ENCODE measurements at regions not wholly inside any gene's neighbourhood (a gene's known extent, or its start where the extent isn't known, plus 50 kb on each side); places are given as distances from the start of the nearest gene placed in this dataset.

DNA sequence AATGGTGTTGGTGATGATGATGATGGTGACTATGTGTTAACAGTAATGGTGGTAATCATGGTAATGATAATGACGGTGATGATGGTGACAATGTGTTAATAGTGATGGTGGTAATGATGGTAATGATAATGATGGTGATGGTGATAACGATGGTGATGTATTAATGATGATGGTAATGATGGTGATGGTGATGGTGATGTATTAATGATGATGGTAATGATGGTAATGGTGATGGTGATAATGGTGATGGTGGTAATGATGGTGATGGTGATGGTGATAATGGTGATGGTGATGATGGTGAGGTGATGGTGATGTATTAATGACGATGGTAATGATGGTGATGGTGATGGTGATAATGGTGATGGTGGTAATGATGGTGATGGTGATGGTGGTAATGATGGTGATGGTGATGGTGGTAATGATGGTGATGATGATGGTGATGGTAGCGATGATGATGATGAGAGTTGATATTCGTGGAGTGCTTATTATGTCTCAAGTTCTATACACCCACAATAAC is 212.8 kb upstream of the NCKAP5 start:
- ChIA-PET POLR2A (no interaction called here), CTCF (no interaction called here), SMC1A (ENCODE audit: uncharacterized antibody, unreplicated experiment) (no interaction called here), RAD21 (ENCODE audit: unreplicated experiment) (no interaction called here)
- no peaks in the 10 kb centered on the region for H3K79me2 ChIP-seq (ENCODE audit: control insufficient read depth, insufficient read depth, low read length)
- no peak overlapping the region for H3K4me2 ChIP-seq (ENCODE audit: control insufficient read depth, insufficient read depth)
- no peak overlapping the region for H2AFZ ChIP-seq (ENCODE audit: control insufficient read depth, low read depth, low read length)
- DNase-seq (ENCODE audit: low read depth, low spot score) (no peak), ATAC-seq (no peak), FAIRE-seq (peak; percentile 41)
- H3K27ac ChIP-seq (ENCODE audit: control insufficient read depth, insufficient read depth): no peak overlapping the region
- BruUV-seq (replicated peaks): no TSS peak
- H4K20me1 ChIP-seq (ENCODE audit: control insufficient read depth, insufficient read depth): no peaks in the 10 kb centered on the region
- 9% methylated on average over 5 of the region's 5 CpGs for WGBS (ENCODE audit: insufficient coverage, insufficient replicate concordance, low lambda C conversion rate, missing lambda C conversion rate)
- H3K4me3 ChIP-seq: no peak overlapping the region
- 0 out of 4 replicates have a peak, but pooled peaks cover 0 to 3% of the 10 kb centered on the region in 2 experiments for H3K27me3 ChIP-seq (replicated peaks in 1 of 2; ENCODE audit: control insufficient read depth in 2 of 2, insufficient read depth in 2 of 2, low read length in 1 of 2)
- no peaks in the 10 kb centered on the region for H3K4me1 ChIP-seq (ENCODE audit: control insufficient read depth, insufficient read depth, low read length)
- no peak for TF ChIP-seq TARDBP (IDR thresholded peaks at IDR 0.05; ENCODE audit: borderline replicate concordance)
- TF ChIP-seq, protein P1, sequence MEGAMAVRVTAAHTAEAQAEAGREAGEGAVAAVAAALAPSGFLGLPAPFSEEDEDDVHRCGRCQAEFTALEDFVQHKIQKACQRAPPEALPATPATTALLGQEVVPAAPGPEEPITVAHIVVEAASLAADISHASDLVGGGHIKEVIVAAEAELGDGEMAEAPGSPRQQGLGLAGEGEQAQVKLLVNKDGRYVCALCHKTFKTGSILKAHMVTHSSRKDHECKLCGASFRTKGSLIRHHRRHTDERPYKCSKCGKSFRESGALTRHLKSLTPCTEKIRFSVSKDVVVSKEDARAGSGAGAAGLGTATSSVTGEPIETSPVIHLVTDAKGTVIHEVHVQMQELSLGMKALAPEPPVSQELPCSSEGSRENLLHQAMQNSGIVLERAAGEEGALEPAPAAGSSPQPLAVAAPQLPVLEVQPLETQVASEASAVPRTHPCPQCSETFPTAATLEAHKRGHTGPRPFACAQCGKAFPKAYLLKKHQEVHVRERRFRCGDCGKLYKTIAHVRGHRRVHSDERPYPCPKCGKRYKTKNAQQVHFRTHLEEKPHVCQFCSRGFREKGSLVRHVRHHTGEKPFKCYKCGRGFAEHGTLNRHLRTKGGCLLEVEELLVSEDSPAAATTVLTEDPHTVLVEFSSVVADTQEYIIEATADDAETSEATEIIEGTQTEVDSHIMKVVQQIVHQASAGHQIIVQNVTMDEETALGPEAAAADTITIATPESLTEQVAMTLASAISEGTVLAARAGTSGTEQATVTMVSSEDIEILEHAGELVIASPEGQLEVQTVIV (IDR thresholded peaks at IDR 0.05; ENCODE audit: borderline replicate concordance, partially characterized antibody): peak; percentile 10
- no peaks in the 10 kb centered on the region for H3K36me3 ChIP-seq (ENCODE audit: control insufficient read depth in 2 of 2, insufficient read depth in 2 of 2, low read length in 1 of 2)
- no peak overlapping the region for H3K9ac ChIP-seq (ENCODE audit: control insufficient read depth, insufficient read depth, low read length)
- no peaks in the 10 kb centered on the region for H3K9me3 ChIP-seq (replicated peaks; ENCODE audit: control insufficient read depth, insufficient read depth, low read length)
- in situ Hi-C loops (cut with MboI): no loop called here
- intact Hi-C loops (cut with micrococcal nuclease; ENCODE audit: unreplicated experiment): loop anchor here (1.0 kb wide), 2 partner anchors 262 to 1234 kb away; no protein-coding TSS in a partner anchor

- H3K9me3 ChIP-seq (replicated peaks; ENCODE audit: control insufficient read depth, insufficient read depth, low read length): no peaks in the 10 kb centered on the region
- no peak for DNase-seq (ENCODE audit: low read depth, low spot score)
- intact Hi-C loops (cut with micrococcal nuclease; ENCODE audit: unreplicated experiment): no loop called here
- peaks cover 2 to 5% of the 10 kb centered on the region in 2 experiments; a peak in 2 of 4 replicates for H3K27me3 ChIP-seq (replicated peaks in 1 of 2; ENCODE audit: control insufficient read depth in 2 of 2, insufficient read depth in 2 of 2, low read length in 1 of 2)
- POLR2A ChIA-PET: no interaction called here
- no peak for FAIRE-seq
- no peak for ATAC-seq
- no peaks in the 10 kb centered on the region for H3K36me3 ChIP-seq (ENCODE audit: control insufficient read depth in 2 of 2, insufficient read depth in 2 of 2, low read length in 1 of 2)
- no peak overlapping the region for H3K4me2 ChIP-seq (ENCODE audit: control insufficient read depth, insufficient read depth)
- H3K27ac ChIP-seq (ENCODE audit: control insufficient read depth, insufficient read depth): no peak overlapping the region
- H3K79me2 ChIP-seq (ENCODE audit: control insufficient read depth, insufficient read depth, low read length): no peaks in the 10 kb centered on the region
- in situ Hi-C loops (cut with MboI): no loop called here
- no peaks in the 10 kb centered on the region for H4K20me1 ChIP-seq (ENCODE audit: control insufficient read depth, insufficient read depth)
- H3K4me1 ChIP-seq (ENCODE audit: control insufficient read depth, insufficient read depth, low read length): no peaks in the 10 kb centered on the region
- SMC1A ChIA-PET (ENCODE audit: uncharacterized antibody, unreplicated experiment): no interaction called here
- CTCF ChIA-PET: no interaction called here
- H3K4me3 ChIP-seq: no peak overlapping the region
- no TSS peak for BruUV-seq (replicated peaks)
- H3K9ac ChIP-seq (ENCODE audit: control insufficient read depth, insufficient read depth, low read length): no peak overlapping the region
- RAD21 ChIA-PET (ENCODE audit: unreplicated experiment): no interaction called here
- H2AFZ ChIP-seq (ENCODE audit: control insufficient read depth, low read depth, low read length): no peak overlapping the region
- TF ChIP-seq POLR2AphosphoS5 (IDR thresholded peaks at IDR 0.05; ENCODE audit: low read length): no peak
- no peak for TF ChIP-seq SIN3A (IDR thresholded peaks at IDR 0.05; ENCODE audit: low read depth, low read length)
- TF ChIP-seq TBL1XR1 (IDR thresholded peaks at IDR 0.05; ENCODE audit: low read depth, low read length): no peak
- no peak for TF ChIP-seq SMAD5 (IDR thresholded peaks at IDR 0.05; ENCODE audit: low read depth)
- TF ChIP-seq BCLAF1 (IDR thresholded peaks at IDR 0.05): no peak
- TF ChIP-seq RAD51 (IDR thresholded peaks at IDR 0.05): no peak
- TF ChIP-seq, protein P2, sequence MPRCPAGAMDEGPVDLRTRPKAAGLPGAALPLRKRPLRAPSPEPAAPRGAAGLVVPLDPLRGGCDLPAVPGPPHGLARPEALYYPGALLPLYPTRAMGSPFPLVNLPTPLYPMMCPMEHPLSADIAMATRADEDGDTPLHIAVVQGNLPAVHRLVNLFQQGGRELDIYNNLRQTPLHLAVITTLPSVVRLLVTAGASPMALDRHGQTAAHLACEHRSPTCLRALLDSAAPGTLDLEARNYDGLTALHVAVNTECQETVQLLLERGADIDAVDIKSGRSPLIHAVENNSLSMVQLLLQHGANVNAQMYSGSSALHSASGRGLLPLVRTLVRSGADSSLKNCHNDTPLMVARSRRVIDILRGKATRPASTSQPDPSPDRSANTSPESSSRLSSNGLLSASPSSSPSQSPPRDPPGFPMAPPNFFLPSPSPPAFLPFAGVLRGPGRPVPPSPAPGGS (IDR thresholded peaks at IDR 0.05; ENCODE audit: borderline replicate concordance, insufficient read depth, low read depth, low read length, poor library complexity, severe bottlenecking): no peak
- no peak for TF ChIP-seq KDM1A (IDR thresholded peaks at IDR 0.05; ENCODE audit: borderline replicate concordance)
- TF ChIP-seq HDAC6 (IDR thresholded peaks at IDR 0.05; ENCODE audit: unreplicated experiment): no peak
- no peak for TF ChIP-seq MTA3 (IDR thresholded peaks at IDR 0.05; ENCODE audit: borderline replicate concordance, low read length)
- TF ChIP-seq ZNF274 (IDR thresholded peaks at IDR 0.05; ENCODE audit: insufficient read depth, insufficient read length): no peak
These were observed 218.9 kb upstream of the NCKAP5 start for GRCh38 chr2:133787207-133787606.

Measured in GM12878 (cell line).